ENCODE measurements at regions not wholly inside any gene's neighbourhood (a gene's known extent, or its start where the extent isn't known, plus 50 kb on each side); places are given as distances from the start of the nearest gene placed in this dataset.

- TF ChIP-seq ZNF462 (CRISPR knock-in tag; IDR thresholded peaks at IDR 0.05) = no peak
Measured at GRCh38 chr20:7313047-7313446, 545.6 kb downstream of the BMP2 start (continued).

GRCh38 chr20:7323957-7324356 is 556.5 kb downstream of the BMP2 start:
- Histone ChIP-seq H3K79me2 (replicated peaks; ENCODE audit: insufficient read depth) (no peaks in the 10 kb centered on the region), H3K27ac (ENCODE audit: low read depth) (no peak overlapping the region), H4K20me1 (replicated peaks; ENCODE audit: insufficient read depth) (no peaks in the 10 kb centered on the region), H3K36me3 (ENCODE audit: insufficient read depth) (no peaks in the 10 kb centered on the region), H3F3A (replicated peaks; ENCODE audit: low read depth) (no peaks in the 10 kb centered on the region), H2AFZ (no peak overlapping the region; the same call in 1 of the 2 replicates), H3K4me2 (no peak overlapping the region), H3K4me1 (ENCODE audit: insufficient read depth) (no peaks in the 10 kb centered on the region), H3K27me3 (ENCODE audit: insufficient read depth) (no peaks in the 10 kb centered on the region), H3K9me2 (ENCODE audit: insufficient read depth) (0 out of 2 replicates have a peak, but pooled peaks cover 6% of the 10 kb centered on the region), H3K4me3 (no peak overlapping the region)
- Mint-ChIP-seq H3K4me1 (no peaks in the 10 kb centered on the region), H3K9me3 (peaks cover 3% of the 10 kb centered on the region; the same call in 1 of the 3 replicates), H3K4me3 (no peak overlapping the region), H3K36me3 (ENCODE audit: low read depth) (no peaks in the 10 kb centered on the region), H3K27me3 (ENCODE audit: insufficient read depth, low read depth, poor library complexity) (no peaks in the 10 kb centered on the region), H3K27ac (no peak overlapping the region)
- ATAC-seq = no peak
- no peak for TF ChIP-seq STAT1 (IDR thresholded peaks at IDR 0.05; ENCODE audit: unreplicated experiment)
- DNase-seq (ENCODE audit: low spot score) = no peak

- no peak overlapping the region for H3K27ac Mint-ChIP-seq
- DNase-seq (ENCODE audit: low spot score) = no peak
- Histone ChIP-seq H3K27me3 (ENCODE audit: insufficient read depth) (no peaks in the 10 kb centered on the region), H3K4me1 (ENCODE audit: insufficient read depth) (no peaks in the 10 kb centered on the region), H2AFZ (no peak overlapping the region), H4K20me1 (replicated peaks; ENCODE audit: insufficient read depth) (no peaks in the 10 kb centered on the region), H3K4me2 (no peak overlapping the region), H3K27ac (ENCODE audit: low read depth) (no peak overlapping the region), H3K4me3 (no peak overlapping the region), H3F3A (replicated peaks; ENCODE audit: low read depth) (no peaks in the 10 kb centered on the region), H3K9me2 (ENCODE audit: insufficient read depth) (0 out of 2 replicates have a peak, but pooled peaks cover 6% of the 10 kb centered on the region), H3K36me3 (ENCODE audit: insufficient read depth) (no peaks in the 10 kb centered on the region), H3K79me2 (replicated peaks; ENCODE audit: insufficient read depth) (no peaks in the 10 kb centered on the region)
- TF ChIP-seq ETS1 (IDR thresholded peaks at IDR 0.05) (no peak), ZNF114 (CRISPR knock-in tag; IDR thresholded peaks at IDR 0.05) (no peak), POLR2AphosphoS5 (IDR thresholded peaks at IDR 0.05; ENCODE audit: low read depth) (no peak), CREB1 (CRISPR knock-in tag; IDR thresholded peaks at IDR 0.05; ENCODE audit: low read depth) (no peak)
- no peaks in the 10 kb centered on the region for H3K9me3 Mint-ChIP-seq
- no peaks in the 10 kb centered on the region for H3K36me3 Mint-ChIP-seq (ENCODE audit: low read depth)
- no peak for ATAC-seq
- no peaks in the 10 kb centered on the region for H3K4me1 Mint-ChIP-seq
- no peaks in the 10 kb centered on the region for H3K27me3 Mint-ChIP-seq (ENCODE audit: insufficient read depth, low read depth, poor library complexity)
- H3K4me3 Mint-ChIP-seq = no peak overlapping the region
Measured at GRCh38 chr20:7327810-7328209, 560.3 kb downstream of the BMP2 start.

Data from GM23338 (cell line).